HEK293 (cell line): ENCODE measurements at regions not wholly inside any gene's neighbourhood (a gene's known extent, or its start where the extent isn't known, plus 50 kb on each side); places are given as distances from the start of the nearest gene placed in this dataset.

Source experiments
- GFI1B ChIP-seq: fragments of 450-650 bp; formaldehyde crosslinking; IDR thresholded peaks from 2 replicates; pipeline ENCODE4 v1.5.1; 2016; ENCODE audit warnings: missing biosample characterization, missing genetic modification characterization
- IKZF3 ChIP-seq: fragments of 450-650 bp; IDR thresholded peaks from 2 replicates; pipeline ENCODE4 v1.5.0; 2018; ENCODE audit warnings: missing biosample characterization, mild to moderate bottlenecking, missing genetic modification characterization, moderate library complexity
- KLF16 ChIP-seq: fragments of 450-650 bp; formaldehyde crosslinking; IDR thresholded peaks from 2 replicates; pipeline ENCODE4 v1.5.1; 2017; ENCODE audit warnings: missing biosample characterization, missing genetic modification characterization
- MEIS1 ChIP-seq: sonication (generic); formaldehyde crosslinking; IDR thresholded peaks from 2 replicates; pipeline ENCODE4 v1.8.1; 2022; ENCODE audit warnings: missing genetic modification reagents, mild to moderate bottlenecking, borderline replicate concordance
- MYNN ChIP-seq: fragments of 450-650 bp; formaldehyde crosslinking; IDR thresholded peaks from 2 replicates; pipeline ENCODE4 v1.5.1; 2016; ENCODE audit warnings: missing biosample characterization, missing genetic modification characterization, borderline replicate concordance
- MZF1 ChIP-seq: fragments of 450-650 bp; formaldehyde crosslinking; IDR thresholded peaks from 2 replicates; pipeline ENCODE4 v1.5.1; 2017; ENCODE audit warnings: missing biosample characterization, missing genetic modification characterization, borderline replicate concordance
- REPIN1 ChIP-seq: fragments of 450-650 bp; formaldehyde crosslinking; IDR thresholded peaks from 2 replicates; pipeline ENCODE4 v1.5.1; 2017; ENCODE audit warnings: missing biosample characterization, missing genetic modification characterization, low read depth
- SCRT2 ChIP-seq: fragments of 450-650 bp; formaldehyde crosslinking; IDR thresholded peaks from 2 replicates; pipeline ENCODE4 v1.5.1; 2016; ENCODE audit warnings: missing biosample characterization, missing genetic modification characterization
- ZBTB21 ChIP-seq: fragments of 450-650 bp; formaldehyde crosslinking; IDR thresholded peaks from 2 replicates; pipeline ENCODE4 v1.5.1; 2017; ENCODE audit warnings: missing biosample characterization, missing genetic modification characterization
- ZEB2 ChIP-seq: fragments of 450-650 bp; formaldehyde crosslinking; IDR thresholded peaks from 2 replicates; pipeline ENCODE4 v1.5.1; 2016; ENCODE audit warnings: missing biosample characterization, missing genetic modification characterization
- ZFP37 ChIP-seq: fragments of 450-650 bp; formaldehyde crosslinking; IDR thresholded peaks from 2 replicates; pipeline ENCODE4 v1.5.1; 2016; ENCODE audit warnings: missing biosample characterization, missing genetic modification characterization
- ZFP69B ChIP-seq: fragments of 450-650 bp; formaldehyde crosslinking; IDR thresholded peaks from 2 replicates; pipeline ENCODE4 v1.5.1; 2016; ENCODE audit warnings: missing biosample characterization, missing genetic modification characterization
- ZNF114 ChIP-seq: fragments of 450-650 bp; formaldehyde crosslinking; IDR thresholded peaks from 2 replicates; pipeline ENCODE4 v1.5.0; 2017; ENCODE audit warnings: missing biosample characterization, missing genetic modification characterization
- ZNF19 ChIP-seq: fragments of 450-650 bp; formaldehyde crosslinking; IDR thresholded peaks from 2 replicates; pipeline ENCODE4; 2016; ENCODE audit warnings: missing biosample characterization, missing genetic modification characterization, low read depth
- ZNF202 ChIP-seq: fragments of 450-650 bp; formaldehyde crosslinking; IDR thresholded peaks from 2 replicates; pipeline ENCODE4 v1.5.1; 2016; ENCODE audit warnings: missing biosample characterization, missing genetic modification characterization, borderline replicate concordance
- ZNF214 ChIP-seq: fragments of 450-650 bp; formaldehyde crosslinking; IDR thresholded peaks from 2 replicates; pipeline ENCODE4 v1.5.1; 2017; ENCODE audit warnings: missing biosample characterization, mild to moderate bottlenecking, missing genetic modification characterization, borderline replicate concordance
- ZNF24 ChIP-seq: fragments of 450-650 bp; formaldehyde crosslinking; IDR thresholded peaks from 2 replicates; pipeline ENCODE4 v1.5.1; 2016; ENCODE audit warnings: missing biosample characterization, missing genetic modification characterization
- ZNF266 ChIP-seq: fragments of 450-650 bp; formaldehyde crosslinking; IDR thresholded peaks from 2 replicates; pipeline ENCODE4 v1.5.1; 2016; ENCODE audit warnings: missing biosample characterization, missing genetic modification characterization, low read depth
- ZNF350 ChIP-seq: fragments of 450-650 bp; formaldehyde crosslinking; IDR thresholded peaks from 2 replicates; pipeline ENCODE4 v1.5.0; 2017; ENCODE audit warnings: missing biosample characterization, mild to moderate bottlenecking, missing genetic modification characterization
- ZNF473 ChIP-seq: fragments of 450-650 bp; formaldehyde crosslinking; IDR thresholded peaks from 2 replicates; pipeline ENCODE4 v1.5.1; 2017; ENCODE audit warnings: missing biosample characterization, missing genetic modification characterization
- ZNF510 ChIP-seq: fragments of 450-650 bp; formaldehyde crosslinking; IDR thresholded peaks from 2 replicates; pipeline ENCODE4 v1.5.1; 2018; ENCODE audit warnings: mild to moderate bottlenecking, missing genetic modification characterization, missing biosample characterization; ENCODE audit not compliant: insufficient replicate concordance
- ZNF596 ChIP-seq: fragments of 450-650 bp; IDR thresholded peaks from 2 replicates; pipeline ENCODE4 v1.5.0; 2018; ENCODE audit warnings: missing biosample characterization, mild to moderate bottlenecking, missing genetic modification characterization, moderate library complexity
- ZNF600 ChIP-seq: fragments of 450-650 bp; formaldehyde crosslinking; IDR thresholded peaks from 2 replicates; pipeline ENCODE4 v1.5.1; 2016; ENCODE audit warnings: missing biosample characterization, missing genetic modification characterization
- ZNF621 ChIP-seq: fragments of 450-650 bp; formaldehyde crosslinking; IDR thresholded peaks from 2 replicates; pipeline ENCODE4 v1.5.1; 2017; ENCODE audit warnings: missing biosample characterization, missing genetic modification characterization
- ZNF629 ChIP-seq: fragments of 450-650 bp; formaldehyde crosslinking; IDR thresholded peaks from 2 replicates; pipeline ENCODE4 v1.5.1; 2017; ENCODE audit warnings: missing biosample characterization, missing genetic modification characterization
- ZNF654 ChIP-seq: fragments of 450-650 bp; formaldehyde crosslinking; IDR thresholded peaks from 2 replicates; pipeline ENCODE4 v1.5.1; 2016; ENCODE audit warnings: low read depth, missing biosample characterization, missing genetic modification characterization
- ZNF658 ChIP-seq: fragments of 450-650 bp; formaldehyde crosslinking; IDR thresholded peaks from 2 replicates; pipeline ENCODE4; 2016; ENCODE audit warnings: missing biosample characterization, missing genetic modification characterization
- ZNF747 ChIP-seq: fragments of 450-650 bp; formaldehyde crosslinking; IDR thresholded peaks from 2 replicates; pipeline ENCODE4 v1.5.1; 2016; ENCODE audit warnings: missing biosample characterization, missing genetic modification characterization
- ZNF785 ChIP-seq: fragments of 450-650 bp; formaldehyde crosslinking; IDR thresholded peaks from 2 replicates; pipeline ENCODE4 v1.5.1; 2016; ENCODE audit warnings: missing biosample characterization, missing genetic modification characterization
- ZNF830 ChIP-seq: fragments of 450-650 bp; IDR thresholded peaks from 2 replicates; pipeline ENCODE4 v1.5.0; 2018; ENCODE audit warnings: missing biosample characterization, missing genetic modification characterization, low read depth, mild to moderate bottlenecking, moderate library complexity
- ZSCAN23 ChIP-seq: fragments of 450-650 bp; formaldehyde crosslinking; IDR thresholded peaks from 2 replicates; pipeline ENCODE4 v1.5.1; 2016; ENCODE audit warnings: missing biosample characterization, missing genetic modification characterization
- TF ChIP-seq, protein P1 (sequence below): fragments of 450-650 bp; formaldehyde crosslinking; IDR thresholded peaks from 2 replicates; pipeline ENCODE4 v1.5.1; 2017; ENCODE audit warnings: missing biosample characterization, missing genetic modification characterization
- TF ChIP-seq, protein P2 (sequence below): fragments of 450-650 bp; formaldehyde crosslinking; IDR thresholded peaks from 2 replicates; pipeline ENCODE4 v1.5.1; 2016; ENCODE audit warnings: missing biosample characterization, missing genetic modification characterization, low read depth
- TF ChIP-seq, protein P3 (sequence below): IDR thresholded peaks from 2 replicates; pipeline ENCODE4 v1.6.1; 2011; ENCODE audit warnings: mild to moderate bottlenecking, low read depth, low read length, borderline replicate concordance
- TF ChIP-seq, protein P4 (sequence below): fragments of 450-650 bp; formaldehyde crosslinking; IDR thresholded peaks from 2 replicates; pipeline ENCODE4 v1.5.1; 2016; ENCODE audit warnings: missing biosample characterization, missing genetic modification characterization

DNA sequence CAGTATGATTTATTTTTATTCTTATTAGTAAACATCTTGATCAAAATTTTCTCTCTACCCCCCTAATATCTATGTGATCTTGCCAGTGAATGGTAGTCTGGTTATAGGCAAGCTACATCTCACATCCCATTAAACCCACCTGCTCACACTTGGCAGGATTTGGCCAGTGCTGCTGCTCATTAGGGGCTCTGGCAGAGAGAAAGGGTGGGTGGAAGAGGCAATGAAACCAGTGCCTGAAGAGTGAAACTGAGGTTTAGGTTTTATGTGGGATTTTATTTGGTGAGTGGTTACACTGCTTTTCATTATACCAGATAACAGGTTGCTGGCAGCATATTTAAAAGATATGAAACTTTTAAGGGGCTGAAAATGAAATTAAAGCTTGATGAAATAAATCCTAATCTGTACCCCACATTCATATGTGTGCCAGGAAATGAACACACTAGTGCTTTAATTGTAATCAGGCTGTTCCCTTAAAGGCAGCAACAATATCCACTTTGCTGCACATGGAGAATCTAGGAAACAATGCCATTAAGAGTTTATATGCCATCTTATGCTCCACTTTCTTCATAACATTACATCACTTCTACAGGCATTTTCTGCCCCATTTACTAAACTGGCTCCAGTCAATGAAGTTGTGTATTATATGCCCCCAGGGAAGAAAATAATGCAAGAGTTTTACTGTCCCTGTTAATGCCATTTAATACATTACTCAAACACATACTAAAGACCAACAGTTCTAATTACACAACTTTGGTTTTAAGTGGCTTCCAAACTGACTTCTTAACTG is 688.7 kb downstream of the MECOM start (continued):
- peak; percentile 86 for TF ChIP-seq IKZF3 (tag by site-specific recombination)
- peak; percentile 87 for TF ChIP-seq ZFP69B (tag by site-specific recombination)
- TF ChIP-seq ZNF785: no peak
- no peak for TF ChIP-seq ZNF654 (tag by site-specific recombination)
- TF ChIP-seq MZF1 (tag by site-specific recombination): 0 out of 2 replicates have a peak, but pooled peaks have one; percentile 38
- no peak for TF ChIP-seq ZNF596 (tag by site-specific recombination)
- TF ChIP-seq ZNF19 (tag by site-specific recombination): no peak
- TF ChIP-seq ZNF600 (tag by site-specific recombination): peak; percentile 20; the same call in 1 of the 2 replicates
- peak; percentile 98 for TF ChIP-seq ZEB2
- TF ChIP-seq, protein P1, sequence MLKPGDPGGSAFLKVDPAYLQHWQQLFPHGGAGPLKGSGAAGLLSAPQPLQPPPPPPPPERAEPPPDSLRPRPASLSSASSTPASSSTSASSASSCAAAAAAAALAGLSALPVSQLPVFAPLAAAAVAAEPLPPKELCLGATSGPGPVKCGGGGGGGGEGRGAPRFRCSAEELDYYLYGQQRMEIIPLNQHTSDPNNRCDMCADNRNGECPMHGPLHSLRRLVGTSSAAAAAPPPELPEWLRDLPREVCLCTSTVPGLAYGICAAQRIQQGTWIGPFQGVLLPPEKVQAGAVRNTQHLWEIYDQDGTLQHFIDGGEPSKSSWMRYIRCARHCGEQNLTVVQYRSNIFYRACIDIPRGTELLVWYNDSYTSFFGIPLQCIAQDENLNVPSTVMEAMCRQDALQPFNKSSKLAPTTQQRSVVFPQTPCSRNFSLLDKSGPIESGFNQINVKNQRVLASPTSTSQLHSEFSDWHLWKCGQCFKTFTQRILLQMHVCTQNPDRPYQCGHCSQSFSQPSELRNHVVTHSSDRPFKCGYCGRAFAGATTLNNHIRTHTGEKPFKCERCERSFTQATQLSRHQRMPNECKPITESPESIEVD (tag by site-specific recombination): peak; percentile 99
- TF ChIP-seq, protein P2, sequence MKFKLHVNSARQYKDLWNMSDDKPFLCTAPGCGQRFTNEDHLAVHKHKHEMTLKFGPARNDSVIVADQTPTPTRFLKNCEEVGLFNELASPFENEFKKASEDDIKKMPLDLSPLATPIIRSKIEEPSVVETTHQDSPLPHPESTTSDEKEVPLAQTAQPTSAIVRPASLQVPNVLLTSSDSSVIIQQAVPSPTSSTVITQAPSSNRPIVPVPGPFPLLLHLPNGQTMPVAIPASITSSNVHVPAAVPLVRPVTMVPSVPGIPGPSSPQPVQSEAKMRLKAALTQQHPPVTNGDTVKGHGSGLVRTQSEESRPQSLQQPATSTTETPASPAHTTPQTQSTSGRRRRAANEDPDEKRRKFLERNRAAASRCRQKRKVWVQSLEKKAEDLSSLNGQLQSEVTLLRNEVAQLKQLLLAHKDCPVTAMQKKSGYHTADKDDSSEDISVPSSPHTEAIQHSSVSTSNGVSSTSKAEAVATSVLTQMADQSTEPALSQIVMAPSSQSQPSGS (tag by site-specific recombination): peak; percentile 90
- no peak for TF ChIP-seq ZNF214 (tag by site-specific recombination)
- TF ChIP-seq ZNF747 (tag by site-specific recombination): no peak
- TF ChIP-seq REPIN1 (tag by site-specific recombination): no peak
- TF ChIP-seq ZNF114 (tag by site-specific recombination): no peak
- TF ChIP-seq ZNF473 (tag by site-specific recombination): no peak
- no peak for TF ChIP-seq ZNF202
- no peak for TF ChIP-seq KLF16 (tag by site-specific recombination)
- TF ChIP-seq ZFP37 (tag by site-specific recombination): peak; percentile 62; the same call in 1 of the 2 replicates
- TF ChIP-seq, protein P3, sequence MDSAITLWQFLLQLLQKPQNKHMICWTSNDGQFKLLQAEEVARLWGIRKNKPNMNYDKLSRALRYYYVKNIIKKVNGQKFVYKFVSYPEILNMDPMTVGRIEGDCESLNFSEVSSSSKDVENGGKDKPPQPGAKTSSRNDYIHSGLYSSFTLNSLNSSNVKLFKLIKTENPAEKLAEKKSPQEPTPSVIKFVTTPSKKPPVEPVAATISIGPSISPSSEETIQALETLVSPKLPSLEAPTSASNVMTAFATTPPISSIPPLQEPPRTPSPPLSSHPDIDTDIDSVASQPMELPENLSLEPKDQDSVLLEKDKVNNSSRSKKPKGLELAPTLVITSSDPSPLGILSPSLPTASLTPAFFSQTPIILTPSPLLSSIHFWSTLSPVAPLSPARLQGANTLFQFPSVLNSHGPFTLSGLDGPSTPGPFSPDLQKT: no peak
- no peak for TF ChIP-seq ZNF350 (tag by site-specific recombination)
- TF ChIP-seq ZBTB21 (tag by site-specific recombination): no peak
- TF ChIP-seq GFI1B (tag by site-specific recombination): peak; percentile 92
- peak; percentile 67; the same call in 1 of the 2 replicates for TF ChIP-seq MYNN (tag by site-specific recombination)
- TF ChIP-seq, protein P4, sequence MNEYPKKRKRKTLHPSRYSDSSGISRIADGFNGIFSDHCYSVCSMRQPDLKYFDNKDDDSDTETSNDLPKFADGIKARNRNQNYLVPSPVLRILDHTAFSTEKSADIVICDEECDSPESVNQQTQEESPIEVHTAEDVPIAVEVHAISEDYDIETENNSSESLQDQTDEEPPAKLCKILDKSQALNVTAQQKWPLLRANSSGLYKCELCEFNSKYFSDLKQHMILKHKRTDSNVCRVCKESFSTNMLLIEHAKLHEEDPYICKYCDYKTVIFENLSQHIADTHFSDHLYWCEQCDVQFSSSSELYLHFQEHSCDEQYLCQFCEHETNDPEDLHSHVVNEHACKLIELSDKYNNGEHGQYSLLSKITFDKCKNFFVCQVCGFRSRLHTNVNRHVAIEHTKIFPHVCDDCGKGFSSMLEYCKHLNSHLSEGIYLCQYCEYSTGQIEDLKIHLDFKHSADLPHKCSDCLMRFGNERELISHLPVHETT (tag by site-specific recombination): peak; percentile 91
- TF ChIP-seq ZNF24 (tag by site-specific recombination): peak; percentile 80
- peak; percentile 93 for TF ChIP-seq ZNF629 (tag by site-specific recombination)
- TF ChIP-seq SCRT2 (tag by site-specific recombination): peak; percentile 85
- 0 out of 2 replicates have a peak, but pooled peaks have one; percentile 25 for TF ChIP-seq ZSCAN23
- no peak for TF ChIP-seq ZNF621 (tag by site-specific recombination)
- no peak for TF ChIP-seq ZNF510 (tag by site-specific recombination)
- TF ChIP-seq MEIS1 (CRISPR knock-in tag): no peak
- TF ChIP-seq ZNF830 (tag by site-specific recombination): no peak
- no peak for TF ChIP-seq ZNF658 (tag by site-specific recombination)
- no peak for TF ChIP-seq ZNF266 (tag by site-specific recombination)
